ENCODE measurements at regions not wholly inside any gene's neighbourhood (a gene's known extent, or its start where the extent isn't known, plus 50 kb on each side); places are given as distances from the start of the nearest gene placed in this dataset.

GRCh38 chr9:698954-699353, 142.5 kb upstream of the DMRT1 start:
- in situ Hi-C loops (cut with HindIII; ENCODE audit: low pct_unique_long_range_greater_than_20kb, low sequenced_read_pairs), result no loop called here
- no peak for TF ChIP-seq JUND (IDR thresholded peaks at IDR 0.05; ENCODE audit: low read depth)
- DNase-seq (ENCODE audit: low read depth in 1 of 2, low spot score in 1 of 2), result no peak

DNA sequence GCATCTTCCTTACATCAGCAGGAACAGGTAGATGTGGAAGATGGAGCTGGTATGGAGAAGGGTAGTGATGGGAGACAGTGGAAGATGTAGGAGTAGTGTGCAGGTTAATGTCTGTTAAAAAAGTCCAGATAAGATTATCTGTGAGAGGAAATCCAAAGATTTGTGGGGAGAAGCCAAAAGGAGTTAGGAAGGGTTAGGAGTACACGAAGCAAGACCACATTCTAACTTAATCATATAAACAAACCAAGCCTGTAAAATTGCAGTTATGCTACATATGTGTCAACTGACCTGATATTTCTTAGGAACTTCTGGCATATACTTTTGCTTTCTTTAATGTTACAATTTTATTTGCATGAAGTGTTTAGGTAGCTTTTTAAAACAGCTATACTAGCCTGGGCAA, 142.1 kb upstream of the DMRT1 start:
- in situ Hi-C loops (cut with HindIII; ENCODE audit: low pct_unique_long_range_greater_than_20kb, low sequenced_read_pairs), result no loop called here
- no peak for TF ChIP-seq JUND (IDR thresholded peaks at IDR 0.05; ENCODE audit: low read depth)
- no peak for DNase-seq (ENCODE audit: low read depth in 1 of 2, low spot score in 1 of 2)

- in situ Hi-C loops (cut with HindIII; ENCODE audit: low pct_unique_long_range_greater_than_20kb, low sequenced_read_pairs), result no loop called here
- no peak for DNase-seq (ENCODE audit: low read depth in 1 of 2, low spot score in 1 of 2)
- TF ChIP-seq JUND (IDR thresholded peaks at IDR 0.05; ENCODE audit: low read depth), result no peak
These were observed 140.9 kb upstream of the DMRT1 start for GRCh38 chr9:700365-701282.

DNA sequence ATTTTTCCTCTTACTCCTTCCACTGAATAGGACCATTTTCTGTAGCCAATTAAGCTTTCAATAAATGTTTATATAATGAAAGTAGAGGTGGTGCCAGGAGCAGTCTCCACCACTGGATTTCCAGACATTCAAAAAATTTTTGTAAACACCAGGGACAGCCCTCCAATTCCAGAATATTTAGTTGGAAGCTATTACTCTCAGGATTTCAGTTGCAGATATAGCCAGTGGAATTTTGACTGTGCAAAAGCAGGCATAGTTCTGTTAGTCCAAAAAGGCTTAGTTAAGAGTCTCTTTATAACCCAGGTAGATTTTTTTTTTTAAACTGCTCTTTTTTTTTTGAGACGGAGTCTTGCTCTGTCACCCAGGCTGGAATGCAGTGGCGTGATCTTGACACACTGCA, 138.1 kb upstream of the DMRT1 start:
- TF ChIP-seq JUND (IDR thresholded peaks at IDR 0.05; ENCODE audit: low read depth), result no peak
- in situ Hi-C loops (cut with HindIII; ENCODE audit: low pct_unique_long_range_greater_than_20kb, low sequenced_read_pairs), result no loop called here
- no peak for DNase-seq (ENCODE audit: low read depth in 1 of 2, low spot score in 1 of 2)

- TF ChIP-seq JUND (IDR thresholded peaks at IDR 0.05; ENCODE audit: low read depth), result no peak
- peak in 1 of 2 experiments; percentile 5 for DNase-seq (ENCODE audit: low read depth in 1 of 2, low spot score in 1 of 2)
- in situ Hi-C loops (cut with HindIII; ENCODE audit: low pct_unique_long_range_greater_than_20kb, low sequenced_read_pairs), result no loop called here
These were observed 135.4 kb upstream of the DMRT1 start for GRCh38 chr9:706073-706472.

DNA sequence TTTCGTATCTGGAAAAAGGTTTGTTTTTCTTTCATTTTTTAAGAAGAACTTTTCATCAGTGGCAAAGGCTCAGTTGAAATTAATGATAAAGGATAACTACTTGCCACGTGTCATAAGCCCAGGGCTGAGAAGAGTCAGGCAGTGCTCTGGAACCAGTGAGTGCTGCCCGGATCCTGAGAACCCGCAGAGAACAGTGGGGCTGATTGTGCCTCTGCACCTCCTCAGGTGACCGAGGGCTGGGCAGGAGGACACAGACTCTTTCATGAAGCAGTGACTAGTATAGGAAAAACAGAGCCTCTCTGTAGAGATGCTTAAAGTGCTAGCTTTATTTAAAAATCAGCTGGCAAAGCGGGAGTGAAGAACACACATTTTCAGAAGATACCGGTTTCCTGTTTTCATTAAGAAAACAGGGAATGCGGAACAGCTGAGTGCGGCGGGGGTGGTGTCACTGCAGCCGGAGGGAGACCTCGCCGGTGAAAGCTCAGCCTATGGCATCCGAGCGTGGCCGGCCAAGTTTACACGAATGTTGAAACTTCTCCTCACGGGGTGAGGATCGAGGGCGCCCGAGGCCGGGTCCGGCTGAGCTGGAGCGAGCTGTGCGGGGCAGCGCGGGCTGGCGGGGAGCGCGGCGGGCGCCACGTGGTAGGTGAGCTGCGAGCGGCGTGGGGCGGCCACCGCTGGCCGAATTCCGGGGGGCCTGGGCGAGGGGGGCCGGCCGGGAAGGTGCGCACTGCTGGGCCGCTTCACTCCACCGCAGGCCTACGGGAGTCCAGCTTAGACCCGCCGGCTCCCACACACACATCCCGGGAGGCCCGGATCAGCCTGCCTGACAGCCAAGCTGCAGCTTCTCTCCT, 134.7 kb upstream of the DMRT1 start:
- in situ Hi-C loops (cut with HindIII; ENCODE audit: low pct_unique_long_range_greater_than_20kb, low sequenced_read_pairs), result no loop called here
- DNase-seq (ENCODE audit: low read depth in 1 of 2, low spot score in 1 of 2), result peak; percentile 31 to 61
- no peak for TF ChIP-seq JUND (IDR thresholded peaks at IDR 0.05; ENCODE audit: low read depth)

DNA sequence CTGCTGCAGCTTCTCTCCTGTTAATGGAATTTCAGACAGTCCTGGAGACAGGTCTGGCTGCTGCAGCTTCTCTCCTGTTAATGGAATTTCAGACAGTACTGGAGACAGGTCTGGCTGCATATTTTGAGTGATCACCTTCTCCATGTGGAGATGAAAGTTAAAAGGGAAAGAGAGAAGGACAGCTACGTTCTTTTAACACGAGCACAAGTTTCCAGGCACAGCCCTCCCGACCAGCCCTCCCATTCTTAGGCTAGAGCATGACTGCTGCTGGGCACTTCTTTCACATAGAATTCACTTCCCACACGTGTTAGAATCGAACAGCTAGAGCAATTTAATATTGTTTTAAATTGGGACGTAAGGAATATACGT, 133.3 kb upstream of the DMRT1 start:
- peak; percentile 13 to 49 for DNase-seq (ENCODE audit: low read depth in 1 of 2, low spot score in 1 of 2)
- TF ChIP-seq JUND (IDR thresholded peaks at IDR 0.05; ENCODE audit: low read depth), result no peak
- in situ Hi-C loops (cut with HindIII; ENCODE audit: low pct_unique_long_range_greater_than_20kb, low sequenced_read_pairs), result no loop called here

DNA sequence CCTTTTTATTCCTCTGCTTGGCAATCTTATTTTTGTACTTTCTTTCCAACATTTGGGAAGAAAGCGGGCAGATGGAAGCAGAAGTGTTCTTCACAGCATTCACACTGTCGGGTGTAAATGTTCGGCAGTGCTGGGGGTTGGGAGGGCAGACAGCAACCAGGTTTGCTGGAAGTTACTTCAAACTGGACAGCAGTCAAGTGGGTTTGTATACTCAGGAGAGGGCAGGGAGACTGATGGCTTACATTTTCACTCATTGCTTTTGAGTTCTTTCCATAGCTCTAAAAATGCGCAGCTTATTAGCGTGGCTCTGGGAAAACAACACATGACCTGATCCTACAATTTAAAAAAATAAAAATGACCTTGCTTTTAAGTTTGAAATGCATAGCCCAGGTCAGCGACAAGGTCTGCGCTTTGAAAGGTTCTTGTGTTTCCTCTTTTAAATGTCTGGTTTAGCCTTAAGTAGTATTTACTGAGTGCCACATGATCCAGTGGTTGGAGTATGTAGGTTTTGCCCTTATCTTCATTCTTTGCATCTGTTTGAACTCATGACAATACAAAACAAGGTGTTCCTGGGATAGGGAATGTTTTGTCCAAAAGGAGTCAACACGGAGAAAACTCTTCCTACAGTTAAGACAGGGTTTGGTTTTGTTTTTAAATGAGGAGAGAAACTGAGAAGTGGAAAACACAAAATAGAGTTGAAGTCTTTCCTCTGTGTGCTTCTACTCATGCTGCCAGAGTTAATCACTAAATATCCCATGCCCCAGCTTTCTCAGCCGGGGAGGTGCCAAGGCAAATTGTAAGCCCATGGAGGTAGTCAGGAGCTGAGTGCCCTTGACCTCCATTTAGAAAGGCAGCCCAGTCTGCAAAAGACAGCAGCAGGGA, 132.7 kb upstream of the DMRT1 start:
- peak; percentile 5 to 54 for DNase-seq (ENCODE audit: low read depth in 1 of 2, low spot score in 1 of 2)
- TF ChIP-seq JUND (IDR thresholded peaks at IDR 0.05; ENCODE audit: low read depth), result no peak
- in situ Hi-C loops (cut with HindIII; ENCODE audit: low pct_unique_long_range_greater_than_20kb, low sequenced_read_pairs), result no loop called here

GRCh38 chr9:710951-711745, 130.3 kb upstream of the DMRT1 start:
- DNase-seq (ENCODE audit: low read depth in 1 of 2, low spot score in 1 of 2), result no peak
- in situ Hi-C loops (cut with HindIII; ENCODE audit: low pct_unique_long_range_greater_than_20kb, low sequenced_read_pairs), result no loop called here
- no peak for TF ChIP-seq JUND (IDR thresholded peaks at IDR 0.05; ENCODE audit: low read depth)

GRCh38 chr9:711761-712553, 129.5 kb upstream of the DMRT1 start:
- in situ Hi-C loops (cut with HindIII; ENCODE audit: low pct_unique_long_range_greater_than_20kb, low sequenced_read_pairs), result no loop called here
- no peak for DNase-seq (ENCODE audit: low read depth in 1 of 2, low spot score in 1 of 2)
- TF ChIP-seq JUND (IDR thresholded peaks at IDR 0.05; ENCODE audit: low read depth), result no peak

DNA sequence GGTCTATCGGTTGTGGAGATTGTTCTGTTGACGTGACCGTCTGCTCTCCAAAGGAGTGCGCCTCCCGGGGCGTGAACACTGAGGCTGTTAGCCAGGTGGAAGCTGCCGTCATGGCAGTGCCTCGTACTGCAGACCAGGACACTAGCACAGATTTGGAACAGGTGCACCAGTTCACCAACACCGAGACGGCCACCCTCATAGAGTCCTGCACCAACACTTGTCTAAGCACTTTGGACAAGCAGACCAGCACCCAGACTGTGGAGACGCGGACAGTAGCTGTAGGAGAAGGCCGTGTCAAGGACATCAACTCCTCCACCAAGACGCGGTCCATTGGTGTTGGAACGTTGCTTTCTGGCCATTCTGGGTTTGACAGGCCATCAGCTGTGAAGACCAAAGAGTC, 128.9 kb upstream of the DMRT1 start:
- TF ChIP-seq JUND (IDR thresholded peaks at IDR 0.05; ENCODE audit: low read depth), result no peak

More for the DNA sequence above, 128.9 kb upstream of the DMRT1 start:
- in situ Hi-C loops (cut with HindIII; ENCODE audit: low pct_unique_long_range_greater_than_20kb, low sequenced_read_pairs), result no loop called here
- no peak for DNase-seq (ENCODE audit: low read depth in 1 of 2, low spot score in 1 of 2)
